CD4-positive, alpha-beta T cell (primary cell): ENCODE measurements at regions not wholly inside any gene's neighbourhood (a gene's known extent, or its start where the extent isn't known, plus 50 kb on each side); places are given as distances from the start of the nearest gene placed in this dataset.

ENCODE experiments used
- ATAC-seq: fragments of 200-7000 bp; cut with Tn5 transposase; one replicate; pipeline ENCODE4 v1.10.0; 2022; ENCODE audit warnings: mild to moderate bottlenecking; ENCODE audit not compliant: poor library complexity
- CTCF ChIA-PET: fragments of 350-600 bp; sonication (Branson Sonifier 250); formaldehyde crosslinking; loops from one replicate; lab custom pipeline; 2021; ENCODE audit warnings: antibody characterized with exemption, inconsistent platforms; lab: Charles Lee
- POLR2A ChIA-PET: fragments of 350-600 bp; sonication (Branson Sonifier 250); formaldehyde crosslinking; loops from one replicate; lab custom pipeline; 2021; ENCODE audit warnings: antibody characterized with exemption, inconsistent platforms; lab: Charles Lee
- DNase-seq, 14 experiments: peaks; one replicate each; pipeline ENCODE4 v3.0.0-alpha.2; 2013 to 2020; ENCODE audit warnings: mixed read lengths in 2 of 14
- H3K27ac ChIP-seq, 2 donors: one replicate each; pipeline versions ENCODE4 v1.5.1 to v1.7.0; 2013; ENCODE audit warnings: low read length in 2 of 2, low read depth in 1 of 2, mild to moderate bottlenecking in 1 of 2
- H3K27me3 ChIP-seq, 2 experiments: 1 replicate in 1 of 2; 2 replicates in 1 of 2; pipeline versions ENCODE4 v1.6.1 to v1.7.0; 2013; ENCODE audit warnings: low read length in 2 of 2, control low read depth in 1 of 2, mild to moderate bottlenecking in 1 of 2, moderate library complexity in 1 of 2; ENCODE audit not compliant: insufficient read depth in 2 of 2, control insufficient read depth in 1 of 2
- H3K36me3 ChIP-seq: one replicate; pipeline ENCODE4 v1.6.1; 2013; ENCODE audit warnings: low read length, control low read depth; ENCODE audit not compliant: insufficient read depth
- H3K4me1 ChIP-seq: one replicate; pipeline ENCODE4 v1.6.1; 2013; ENCODE audit warnings: low read length, control low read depth; ENCODE audit not compliant: insufficient read depth
- H3K4me3 ChIP-seq: one replicate; pipeline ENCODE4 v1.5.1; 2013; ENCODE audit warnings: mild to moderate bottlenecking, low read length, moderate library complexity
- H3K9me3 ChIP-seq, 2 experiments: 1 replicate in 1 of 2; 2 replicates in 1 of 2; pipeline versions ENCODE4 v1.6.1 to v1.7.0; 2013; ENCODE audit warnings: low read length in 2 of 2, mild to moderate bottlenecking in 2 of 2, control low read depth in 1 of 2, moderate library complexity in 1 of 2; ENCODE audit not compliant: control insufficient read depth in 1 of 2, insufficient read depth in 1 of 2
- H3K27ac Mint-ChIP-seq: one replicate; pipeline ENCODE4 v1.8.0; 2020; ENCODE audit warnings: mixed read lengths
- H3K27me3 Mint-ChIP-seq: one replicate; pipeline ENCODE4 v1.8.0; 2021; ENCODE audit warnings: mixed read lengths
- H3K36me3 Mint-ChIP-seq: one replicate; pipeline ENCODE4 v1.8.0; 2021; ENCODE audit warnings: low read depth, mixed read lengths
- H3K4me1 Mint-ChIP-seq: one replicate; pipeline ENCODE4 v1.8.0; 2021; ENCODE audit warnings: low read depth, mixed read lengths
- H3K4me3 Mint-ChIP-seq: one replicate; pipeline ENCODE4 v1.8.0; 2020; ENCODE audit warnings: mild to moderate bottlenecking, mixed read lengths
- H3K9me3 Mint-ChIP-seq: one replicate; pipeline ENCODE4 v1.8.0; 2020; ENCODE audit warnings: mixed read lengths
- CTCF ChIP-seq: fragments of 200-600 bp; IDR thresholded peaks from one replicate; pipeline ENCODE4 v1.8.0; 2022; ENCODE audit warnings: antibody characterized with exemption, mild to moderate bottlenecking
- intact Hi-C, 2 experiments: fragments of 100-400 bp; cut with DNase I in 1 of 2; cut with micrococcal nuclease in 1 of 2; formaldehyde crosslinking; loops; one replicate each; pipeline versions ENCODE4 v1.15.1 to v1.9.0; 2023 to 2025; cut with DNase I, micrococcal nuclease

GRCh38 chr20:7124120-7124519 lies 356.6 kb downstream of the BMP2 start:
- POLR2A ChIA-PET = no interaction called here
- Mint-ChIP-seq H3K4me3 (no peak overlapping the region), H3K4me1 (no peaks in the 10 kb centered on the region), H3K36me3 (no peaks in the 10 kb centered on the region), H3K27ac (no peak overlapping the region), H3K9me3 (peaks cover 3% of the 10 kb centered on the region), H3K27me3 (no peaks in the 10 kb centered on the region)
- no peaks in the 10 kb centered on the region for H3K9me3 ChIP-seq
- H3K27ac ChIP-seq = no peak overlapping the region
- no peak overlapping the region for H3K4me3 ChIP-seq
- DNase-seq (no peak), ATAC-seq (no peak)
- no peak for TF ChIP-seq CTCF
- H3K27me3 ChIP-seq = no peaks in the 10 kb centered on the region
- intact Hi-C loops = no loop called here
- CTCF ChIA-PET = no interaction called here
- no peaks in the 10 kb centered on the region for H3K36me3 ChIP-seq
- H3K4me1 ChIP-seq = no peaks in the 10 kb centered on the region

DNA sequence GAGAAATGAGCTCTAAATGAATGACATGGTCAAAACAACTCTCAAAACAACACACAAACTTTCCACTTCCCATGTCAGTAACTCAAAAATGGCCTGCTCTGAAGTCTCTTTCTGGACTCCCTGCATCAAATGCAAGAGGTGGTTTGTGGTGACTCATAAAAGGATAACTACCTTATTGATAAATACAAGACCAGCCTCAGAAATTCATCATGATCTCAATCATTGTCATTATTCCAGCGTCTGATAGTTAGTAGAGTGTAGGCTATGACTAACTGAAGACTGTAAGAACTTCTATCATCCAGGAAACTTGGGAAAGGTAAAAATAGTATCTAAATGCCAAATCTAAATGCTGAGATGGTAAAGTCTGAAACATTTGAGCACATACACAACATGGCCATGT lies 369.4 kb downstream of the BMP2 start:
- Histone ChIP-seq H3K27ac (no peak overlapping the region), H3K36me3 (no peaks in the 10 kb centered on the region), H3K4me1 (no peaks in the 10 kb centered on the region), H3K4me3 (no peak overlapping the region), H3K9me3 (peaks cover 0 to 3% of the 10 kb centered on the region in 2 experiments), H3K27me3 (no peaks in the 10 kb centered on the region)
- no peak for TF ChIP-seq CTCF
- intact Hi-C loops = no loop called here
- DNase-seq (no peak), ATAC-seq (no peak)
- ChIA-PET POLR2A (no interaction called here), CTCF (no interaction called here)
- Mint-ChIP-seq H3K9me3 (peaks cover 10% of the 10 kb centered on the region), H3K36me3 (no peaks in the 10 kb centered on the region), H3K27me3 (no peaks in the 10 kb centered on the region), H3K27ac (no peak overlapping the region), H3K4me1 (no peaks in the 10 kb centered on the region), H3K4me3 (no peak overlapping the region)

GRCh38 chr20:7137395-7138151 lies 370.1 kb downstream of the BMP2 start:
- H3K27ac Mint-ChIP-seq = no peak overlapping the region
- intact Hi-C loops = no loop called here
- peaks cover 10% of the 10 kb centered on the region for H3K9me3 Mint-ChIP-seq

More at GRCh38 chr20:7137395-7138151, 370.1 kb downstream of the BMP2 start:
- CTCF ChIA-PET = no interaction called here
- Histone ChIP-seq H3K4me3 (no peak overlapping the region), H3K4me1 (no peaks in the 10 kb centered on the region), H3K9me3 (peaks cover 0 to 3% of the 10 kb centered on the region in 2 experiments), H3K27ac (no peak overlapping the region), H3K36me3 (no peaks in the 10 kb centered on the region), H3K27me3 (no peaks in the 10 kb centered on the region)
- Mint-ChIP-seq H3K4me3 (no peak overlapping the region), H3K4me1 (no peaks in the 10 kb centered on the region), H3K27me3 (no peaks in the 10 kb centered on the region), H3K36me3 (no peaks in the 10 kb centered on the region)
- POLR2A ChIA-PET = no interaction called here
- ATAC-seq (no peak), DNase-seq (no peak)
- TF ChIP-seq CTCF = no peak
